PFSK-1 (cell line): ENCODE measurements at regions not wholly inside any gene's neighbourhood (a gene's known extent, or its start where the extent isn't known, plus 50 kb on each side); places are given as distances from the start of the nearest gene placed in this dataset.

Experiments used
- FOXP2 ChIP-seq: optimal IDR thresholded peaks from 2 replicates; pipeline ENCODE3; 2011; ENCODE audit warnings: borderline replicate concordance, control low read depth, inconsistent platforms; ENCODE audit not compliant: insufficient read depth; ENCODE audit errors: extremely low read length, extremely low read depth
- POLR2AphosphoS5 ChIP-seq: IDR thresholded peaks from 2 replicates; pipeline ENCODE4 v1.6.1; 2012; ENCODE audit warnings: low read depth, mild to moderate bottlenecking, control low read depth, low read length, moderate library complexity
- REST ChIP-seq, 2 experiments: IDR thresholded peaks; 2 replicates each; pipeline versions ENCODE4 v1.6.1 to v1.8.0; 2011 to 2012; ENCODE audit warnings: low read depth in 2 of 2, low read length in 2 of 2, control low read depth in 1 of 2, inconsistent platforms in 1 of 2, mild to moderate bottlenecking in 1 of 2, moderate library complexity in 1 of 2; ENCODE audit not compliant: insufficient read depth in 1 of 2
- SIN3A ChIP-seq: IDR thresholded peaks from 2 replicates; pipeline ENCODE4 v1.6.1; 2012; ENCODE audit warnings: mild to moderate bottlenecking, low read length, moderate library complexity, borderline replicate concordance; ENCODE audit not compliant: insufficient read depth
- TAF1 ChIP-seq: IDR thresholded peaks from 2 replicates; pipeline ENCODE4 v1.6.1; 2012; ENCODE audit warnings: low read length, control low read depth, borderline replicate concordance; ENCODE audit not compliant: insufficient read depth

- no peak for TF ChIP-seq SIN3A
These were observed 61.4 kb upstream of the RANBP3L start for GRCh38 chr5:36363101-36363500.

GRCh38 chr5:36363744-36364143 is 62.0 kb upstream of the RANBP3L start:
- peak in 1 of 2 experiments; percentile 37; a peak in 1 of 4 replicates for TF ChIP-seq REST (IDR thresholded peaks at IDR 0.05; ENCODE audit: insufficient read depth in 1 of 2, low read depth in 2 of 2, low read length in 2 of 2)
- TF ChIP-seq TAF1: peak; percentile 43; the same call in 1 of the 2 replicates
- no peak for TF ChIP-seq POLR2AphosphoS5

GRCh38 chr5:36364473-36364872 is 62.8 kb upstream of the RANBP3L start:
- TF ChIP-seq FOXP2 (no peak), REST (IDR thresholded peaks at IDR 0.05; ENCODE audit: insufficient read depth in 1 of 2, low read depth in 2 of 2, low read length in 2 of 2) (no peak), TAF1 (no peak), POLR2AphosphoS5 (no peak), SIN3A (no peak)

GRCh38 chr5:36365896-36366295 is 64.2 kb upstream of the RANBP3L start:
- TF ChIP-seq TAF1 (no peak), FOXP2 (no peak), POLR2AphosphoS5 (no peak), SIN3A (no peak), REST (IDR thresholded peaks at IDR 0.05; ENCODE audit: insufficient read depth in 1 of 2, low read depth in 2 of 2, low read length in 2 of 2) (no peak)

- no peak for TF ChIP-seq POLR2AphosphoS5
- TF ChIP-seq FOXP2: no peak
- no peak for TF ChIP-seq TAF1
- TF ChIP-seq REST (IDR thresholded peaks at IDR 0.05; ENCODE audit: insufficient read depth in 1 of 2, low read depth in 2 of 2, low read length in 2 of 2): no peak
- no peak for TF ChIP-seq SIN3A
These were observed 65.2 kb upstream of the RANBP3L start for GRCh38 chr5:36366883-36367282.

GRCh38 chr5:36367524-36367923 is 65.8 kb upstream of the RANBP3L start:
- TF ChIP-seq REST (IDR thresholded peaks at IDR 0.05; ENCODE audit: insufficient read depth in 1 of 2, low read depth in 2 of 2, low read length in 2 of 2) (no peak), SIN3A (no peak), TAF1 (no peak), FOXP2 (no peak), POLR2AphosphoS5 (no peak)
